Ovary (tissue), 3 donors: ENCODE measurements at regions not wholly inside any gene's neighbourhood (a gene's known extent, or its start where the extent isn't known, plus 50 kb on each side); places are given as distances from the start of the nearest gene placed in this dataset.

Experiments used
- POLR2A ChIP-seq: fragments of 450-650 bp; IDR thresholded peaks from one replicate; pipeline ENCODE4 v1.6.1; 2017; ENCODE audit warnings: antibody characterized with exemption, mild to moderate bottlenecking, moderate library complexity
- TF ChIP-seq, protein P1 (sequence below), 3 donors: fragments of 450-650 bp in 2 of 3; fragments of 200-600 bp in 1 of 3; IDR thresholded peaks; one replicate each; pipeline versions ENCODE4 v1.5.1 to v1.8.0; 2016 to 2022; ENCODE audit warnings: antibody characterized with exemption in 3 of 3, mild to moderate bottlenecking in 1 of 3
- donor health status: DM: no; HTN: no; CAD: no.

DNA sequence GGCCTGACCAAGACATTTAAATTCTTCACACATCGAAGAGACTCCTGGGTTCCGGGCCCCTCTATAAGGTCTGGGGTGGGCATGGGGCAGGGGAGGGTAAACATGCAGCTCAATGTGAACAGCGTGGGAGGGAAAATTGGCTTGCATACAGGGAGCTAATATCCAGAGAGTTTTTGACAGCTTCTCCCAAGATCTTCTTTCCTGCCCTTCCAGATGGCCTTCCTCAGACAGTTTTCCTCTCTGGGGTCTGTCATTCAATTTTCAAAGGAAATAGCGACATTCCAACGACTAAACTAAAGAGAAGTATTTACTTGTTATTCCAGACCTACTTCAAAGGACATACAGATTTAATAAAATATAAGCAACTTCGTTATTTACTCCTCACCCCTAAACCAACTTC is 1030.6 kb downstream of the MCTP2 start:
- TF ChIP-seq, protein P1, sequence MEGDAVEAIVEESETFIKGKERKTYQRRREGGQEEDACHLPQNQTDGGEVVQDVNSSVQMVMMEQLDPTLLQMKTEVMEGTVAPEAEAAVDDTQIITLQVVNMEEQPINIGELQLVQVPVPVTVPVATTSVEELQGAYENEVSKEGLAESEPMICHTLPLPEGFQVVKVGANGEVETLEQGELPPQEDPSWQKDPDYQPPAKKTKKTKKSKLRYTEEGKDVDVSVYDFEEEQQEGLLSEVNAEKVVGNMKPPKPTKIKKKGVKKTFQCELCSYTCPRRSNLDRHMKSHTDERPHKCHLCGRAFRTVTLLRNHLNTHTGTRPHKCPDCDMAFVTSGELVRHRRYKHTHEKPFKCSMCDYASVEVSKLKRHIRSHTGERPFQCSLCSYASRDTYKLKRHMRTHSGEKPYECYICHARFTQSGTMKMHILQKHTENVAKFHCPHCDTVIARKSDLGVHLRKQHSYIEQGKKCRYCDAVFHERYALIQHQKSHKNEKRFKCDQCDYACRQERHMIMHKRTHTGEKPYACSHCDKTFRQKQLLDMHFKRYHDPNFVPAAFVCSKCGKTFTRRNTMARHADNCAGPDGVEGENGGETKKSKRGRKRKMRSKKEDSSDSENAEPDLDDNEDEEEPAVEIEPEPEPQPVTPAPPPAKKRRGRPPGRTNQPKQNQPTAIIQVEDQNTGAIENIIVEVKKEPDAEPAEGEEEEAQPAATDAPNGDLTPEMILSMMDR (IDR thresholded peaks at IDR 0.05): no peak
- no peak for TF ChIP-seq POLR2A
